ENCODE measurements at regions not wholly inside any gene's neighbourhood (a gene's known extent, or its start where the extent isn't known, plus 50 kb on each side); places are given as distances from the start of the nearest gene placed in this dataset.

- DNase-seq (ENCODE audit: low spot score) = no peak
Measured at GRCh38 chr3:83738202-83738601, 1220.6 kb upstream of the CADM2 start.

GRCh38 chr3:83740504-83740903 is 1218.3 kb upstream of the CADM2 start:
- DNase-seq (ENCODE audit: low spot score) = no peak

DNA sequence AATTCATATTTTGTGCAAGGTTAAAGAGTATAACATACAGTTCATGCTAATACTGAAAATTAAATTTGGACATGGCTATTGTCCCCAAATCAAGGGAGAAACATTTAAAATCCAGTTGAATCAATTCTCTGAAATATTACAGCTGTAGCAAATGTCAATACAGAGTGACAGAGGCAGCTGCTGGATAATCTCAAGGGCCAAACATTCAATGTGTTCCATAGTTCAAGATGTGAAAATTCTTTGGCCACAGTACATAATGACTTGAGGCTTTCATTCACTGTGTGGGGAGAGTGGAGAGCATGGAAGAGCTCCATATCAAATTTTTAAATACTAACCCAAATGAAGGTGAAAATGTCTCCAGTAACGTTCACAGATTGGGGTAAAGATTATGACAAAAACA is 1192.8 kb upstream of the CADM2 start:
- DNase-seq (ENCODE audit: low spot score) = no peak

DNA sequence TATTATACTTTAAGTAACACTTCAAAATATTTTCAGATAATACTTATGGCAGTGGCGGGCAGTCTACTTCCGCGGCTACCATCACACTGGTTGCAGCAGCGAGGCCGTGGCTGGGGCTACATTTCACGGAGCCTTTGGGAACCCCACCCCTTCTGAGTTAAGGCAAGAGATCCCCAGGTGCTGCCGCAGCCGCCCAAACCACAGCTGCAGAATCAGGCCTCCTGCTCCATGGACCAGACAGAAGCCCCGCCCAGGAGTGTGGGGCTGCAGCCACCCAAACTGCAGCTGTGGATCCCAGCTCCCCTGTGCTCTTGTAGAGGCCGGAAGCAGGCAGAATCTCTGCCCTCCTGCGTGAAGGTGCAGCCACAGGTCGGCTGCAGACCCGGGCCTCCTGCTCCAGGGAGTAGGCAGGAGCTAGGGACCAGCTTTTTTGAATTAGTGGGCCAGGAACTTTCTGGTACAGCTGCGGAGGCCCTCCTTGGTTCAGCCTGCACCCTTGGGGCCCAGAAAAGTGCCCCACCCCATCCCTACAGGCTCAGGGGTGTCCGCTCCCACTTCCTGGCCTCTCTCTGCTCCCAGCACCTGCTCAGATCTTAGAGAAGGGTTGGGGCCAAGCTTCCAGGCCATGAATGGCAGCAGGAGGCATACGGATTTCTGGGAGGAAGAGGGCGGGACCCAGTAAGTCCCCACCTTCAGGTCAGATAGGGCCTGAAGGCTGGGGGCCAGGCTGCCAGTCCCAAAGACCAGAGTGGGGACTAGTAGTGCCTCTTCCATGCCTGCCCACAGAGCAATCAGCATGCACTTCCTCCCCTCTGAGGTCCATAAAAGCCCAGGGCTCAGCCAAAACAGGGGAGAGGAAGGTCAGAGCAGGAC is 1188.8 kb upstream of the CADM2 start:
- no peak for DNase-seq (ENCODE audit: low spot score)

DNA sequence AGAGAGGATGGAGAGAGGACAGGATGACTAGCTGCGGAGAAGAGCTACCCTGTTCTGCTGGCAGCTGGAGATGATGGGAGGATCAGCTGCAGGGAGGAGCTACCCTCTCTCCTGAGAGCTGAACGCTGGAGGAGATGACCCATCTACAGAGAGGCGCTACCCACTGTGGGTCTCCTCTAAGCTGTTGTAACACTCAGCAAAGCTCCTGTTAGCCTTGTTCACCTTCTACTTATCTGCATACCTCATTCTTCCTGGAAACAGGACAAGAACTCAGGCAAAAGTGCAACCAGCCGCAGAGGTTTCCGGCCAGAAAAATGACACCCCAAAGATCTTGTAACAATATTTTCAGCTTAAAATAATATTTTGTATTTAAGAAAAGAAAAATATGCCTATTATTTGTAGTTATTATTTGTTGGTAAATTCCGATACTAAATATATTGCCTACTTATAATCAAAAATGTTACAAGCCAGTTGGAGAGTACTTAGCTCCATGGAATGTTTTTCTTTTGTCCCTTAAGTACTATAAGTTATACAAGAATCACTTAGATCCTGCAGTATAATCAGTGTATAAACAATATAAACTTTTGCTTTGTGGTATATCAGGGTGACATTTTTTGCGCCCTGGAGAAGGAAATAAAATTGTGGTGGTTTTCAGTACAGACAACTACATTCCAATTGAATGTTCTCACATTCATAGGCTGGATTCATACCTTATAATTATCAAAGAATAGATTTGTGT is 1188.0 kb upstream of the CADM2 start:
- DNase-seq (ENCODE audit: low spot score) = no peak

GRCh38 chr3:83802801-83803200 is 1156.0 kb upstream of the CADM2 start:
- no peak for DNase-seq (ENCODE audit: low spot score)

GRCh38 chr3:83807511-83807910 is 1151.3 kb upstream of the CADM2 start:
- DNase-seq (ENCODE audit: low spot score) = no peak

DNA sequence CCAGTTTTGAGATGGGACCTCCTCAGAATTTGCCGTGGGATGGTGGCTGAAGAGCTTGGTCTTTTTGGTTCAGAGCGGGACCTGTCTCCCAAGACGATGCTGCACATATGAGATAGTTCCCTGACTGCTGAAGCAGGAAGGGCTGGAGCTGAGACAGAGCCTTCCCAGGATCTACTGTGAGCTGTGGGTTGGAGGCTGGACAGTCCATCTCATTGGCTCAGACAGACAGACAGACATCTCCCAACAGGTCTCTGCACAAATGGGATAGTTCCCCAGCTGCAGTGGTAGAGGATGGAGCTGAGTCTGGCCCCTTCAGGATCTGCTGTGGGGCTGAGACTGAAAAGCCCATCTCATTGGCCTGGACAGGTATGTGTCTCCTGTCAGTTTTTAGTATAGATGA is 1145.6 kb upstream of the CADM2 start:
- DNase-seq (ENCODE audit: low spot score) = no peak

DNA sequence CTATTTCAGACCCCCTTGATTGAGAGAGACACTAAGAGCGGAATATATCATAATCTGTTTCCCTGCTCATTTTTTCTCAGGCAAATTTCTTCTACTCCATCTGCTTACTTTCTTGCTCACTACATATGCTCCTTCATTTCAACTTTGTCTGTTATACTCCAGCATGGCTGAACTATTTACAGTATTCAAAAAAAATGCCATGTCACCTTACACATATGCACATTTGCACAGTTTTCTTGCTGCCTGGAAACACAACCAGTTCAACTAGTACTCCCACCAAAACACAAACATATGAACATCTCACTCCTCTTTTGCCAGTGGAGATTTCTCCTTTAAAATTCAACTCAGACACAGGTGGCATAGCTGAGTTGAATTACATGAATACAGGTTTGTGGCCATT is 1142.1 kb upstream of the CADM2 start:
- no peak for DNase-seq (ENCODE audit: low spot score)

DNA sequence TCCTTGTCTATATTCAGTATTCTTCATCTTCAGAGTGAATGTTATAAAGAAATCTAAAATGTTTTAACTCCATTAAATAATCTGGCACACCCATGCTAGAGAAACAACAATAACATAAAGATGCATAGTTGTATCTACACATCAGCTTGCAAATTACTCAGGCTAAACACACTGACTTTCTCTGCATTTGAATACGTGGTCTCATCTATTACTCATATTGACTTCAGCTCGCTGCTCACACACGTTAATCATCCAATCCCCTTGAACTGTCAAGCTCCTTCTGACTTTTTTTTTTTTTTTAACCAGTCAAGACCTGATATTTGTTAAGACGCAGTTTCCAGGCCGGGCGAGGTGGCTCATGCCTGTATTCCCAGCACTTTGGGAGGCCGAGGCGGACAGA is 1137.3 kb upstream of the CADM2 start:
- DNase-seq (ENCODE audit: low spot score) = no peak

DNA sequence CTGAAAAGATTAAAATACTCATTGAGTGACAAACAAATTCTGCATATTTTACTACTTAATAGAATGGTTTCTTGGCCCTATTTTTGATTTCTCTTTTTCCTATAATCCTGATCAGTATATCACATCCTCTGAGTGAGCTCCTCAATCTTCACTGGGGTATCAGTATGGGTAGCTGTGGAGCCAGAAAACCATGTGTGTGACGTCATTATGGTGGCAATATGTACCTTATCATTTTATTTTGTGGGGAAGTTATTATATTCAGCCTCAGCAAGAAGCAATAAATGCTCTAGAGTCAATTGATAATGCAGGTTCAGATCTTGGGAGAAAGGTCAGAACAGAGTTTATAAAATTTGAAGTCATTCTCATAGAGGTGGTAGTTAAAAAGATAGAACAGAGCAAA is 1135.7 kb upstream of the CADM2 start:
- DNase-seq (ENCODE audit: low spot score) = no peak

DNA sequence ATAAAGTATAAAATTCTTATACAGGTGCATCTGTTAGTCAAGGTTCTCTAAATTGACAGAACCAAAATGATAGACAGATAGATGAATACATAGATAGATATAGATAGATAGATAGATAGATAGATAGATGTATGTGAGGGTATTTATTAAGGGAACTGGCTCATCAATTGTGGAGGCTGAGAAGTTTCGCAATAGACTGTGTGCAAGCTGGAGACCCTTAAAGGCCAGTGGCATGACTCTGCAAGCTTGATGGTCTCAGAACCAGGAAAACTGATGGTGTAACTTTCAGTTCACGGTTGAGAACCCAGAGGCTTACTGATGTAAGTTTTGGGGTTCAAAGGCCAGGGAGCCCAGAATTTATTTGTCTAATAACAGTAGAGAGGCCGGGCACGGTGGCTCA is 1123.7 kb upstream of the CADM2 start:
- no peak for DNase-seq (ENCODE audit: low spot score)

- no peak for DNase-seq (ENCODE audit: low spot score)
Measured at GRCh38 chr3:83842511-83842910, 1116.3 kb upstream of the CADM2 start.

GRCh38 chr3:83843716-83844115 is 1115.1 kb upstream of the CADM2 start:
- no peak for DNase-seq (ENCODE audit: low spot score)

DNA sequence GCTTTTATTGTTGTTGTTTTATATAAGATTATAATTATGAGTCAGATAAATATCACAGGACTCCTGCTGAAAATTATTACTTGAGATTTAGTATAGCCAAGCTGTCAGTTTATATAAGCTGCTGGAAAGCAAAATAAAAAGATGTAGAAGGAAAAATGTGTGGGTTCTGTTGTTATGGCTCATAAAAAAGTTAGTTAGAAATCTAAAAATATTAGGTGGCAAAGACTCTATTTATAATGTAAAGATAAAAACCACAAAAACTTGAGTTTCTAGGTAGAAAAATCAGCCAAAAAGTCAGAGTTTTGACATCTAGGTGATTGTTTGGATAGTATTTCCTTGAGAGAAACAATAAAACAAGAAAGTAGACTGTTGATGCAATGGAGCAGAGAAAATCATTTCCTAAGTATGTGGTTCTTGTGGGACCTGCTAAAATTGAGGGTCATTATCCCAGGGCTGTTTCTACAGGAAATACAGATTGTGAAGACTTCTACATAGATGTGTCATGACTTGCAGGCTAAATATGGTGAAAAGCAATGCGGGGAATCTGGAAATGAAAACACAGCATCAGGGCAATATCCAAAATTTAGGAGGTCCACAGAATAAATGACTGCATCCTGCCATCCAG is 1109.6 kb upstream of the CADM2 start:
- DNase-seq (ENCODE audit: low spot score) = no peak

DNA sequence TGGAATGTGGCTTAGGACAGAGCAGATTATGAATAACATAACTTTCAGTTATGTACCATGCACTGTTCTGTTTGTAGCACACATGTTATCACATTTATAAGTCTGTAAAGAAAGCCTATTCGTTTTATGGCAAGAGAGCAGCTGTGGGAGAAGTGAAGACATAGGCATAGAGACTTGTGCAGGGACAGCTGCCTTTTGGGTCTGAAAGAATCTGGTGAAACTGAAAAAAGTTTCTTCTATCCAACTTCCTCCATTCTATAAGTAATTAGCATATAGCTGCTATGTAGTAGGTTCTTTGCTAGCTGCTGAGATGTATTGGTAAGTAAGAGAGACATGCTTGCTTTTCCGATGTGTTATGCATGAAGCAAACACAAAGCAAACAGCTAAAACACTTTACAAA is 1095.4 kb upstream of the CADM2 start:
- DNase-seq (ENCODE audit: low spot score) = no peak

GRCh38 chr3:83868909-83869567 is 1089.8 kb upstream of the CADM2 start:
- DNase-seq (ENCODE audit: low spot score) = no peak

DNA sequence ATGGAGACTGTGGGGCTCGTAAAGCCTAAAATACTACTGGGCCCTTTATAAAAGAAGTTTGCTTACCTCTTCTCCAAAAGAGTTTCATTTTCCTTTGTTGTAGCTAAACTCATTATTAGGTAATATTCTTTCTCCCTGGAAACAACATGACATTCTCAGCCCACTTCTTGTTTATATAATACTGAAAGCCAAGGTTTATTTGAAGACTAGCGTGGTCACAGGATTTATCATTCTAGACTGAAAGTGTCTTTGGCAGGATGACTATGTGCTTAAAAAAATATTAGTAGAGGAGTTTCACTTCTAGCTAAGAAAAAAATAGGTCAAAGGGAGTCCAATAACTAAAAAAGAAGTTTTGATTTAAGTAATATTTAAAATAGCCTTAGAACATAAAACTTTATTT is 1085.2 kb upstream of the CADM2 start:
- no peak for DNase-seq (ENCODE audit: low spot score)

DNA sequence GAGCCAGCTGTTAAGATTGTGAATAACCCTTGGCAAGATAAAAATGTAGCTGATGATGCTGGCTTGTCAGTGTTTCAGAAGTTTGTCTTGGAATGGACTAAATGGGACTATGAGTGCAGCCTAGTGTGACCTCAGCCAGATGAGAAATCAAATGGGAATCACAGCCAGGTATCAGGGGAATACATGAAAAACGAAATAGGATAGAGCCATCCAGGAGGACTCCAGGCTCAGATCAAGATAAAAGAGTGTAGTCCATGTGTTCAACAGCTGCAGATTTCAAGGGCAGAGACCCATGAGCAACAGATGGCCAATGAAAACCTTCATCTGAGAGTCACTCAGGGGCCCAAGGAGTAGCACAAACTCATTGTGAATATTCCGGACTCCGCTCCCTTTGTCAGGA is 1080.9 kb upstream of the CADM2 start:
- DNase-seq (ENCODE audit: low spot score) = no peak

DNA sequence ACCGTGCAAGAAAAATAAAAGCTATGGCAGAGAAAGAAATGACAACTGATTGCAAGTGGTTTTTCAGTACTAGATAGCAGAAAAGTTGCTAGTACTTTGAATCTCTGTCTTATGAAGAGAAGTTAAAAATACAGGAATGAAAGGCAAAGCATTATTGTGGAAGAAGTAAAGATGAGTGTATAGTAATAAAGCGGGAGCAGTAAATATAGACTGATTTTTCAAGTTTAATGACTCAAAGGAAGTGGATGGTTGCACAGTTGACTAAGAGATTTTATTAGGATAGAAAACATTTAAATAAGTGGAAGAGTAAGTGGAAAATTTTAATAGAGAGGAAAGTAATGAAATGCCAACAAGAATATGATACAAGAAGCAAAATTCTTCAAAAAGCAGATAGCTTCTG is 1076.1 kb upstream of the CADM2 start:
- DNase-seq (ENCODE audit: low spot score) = no peak

- no peak for DNase-seq (ENCODE audit: low spot score)
Measured at GRCh38 chr3:83890039-83890762, 1068.6 kb upstream of the CADM2 start.

DNA sequence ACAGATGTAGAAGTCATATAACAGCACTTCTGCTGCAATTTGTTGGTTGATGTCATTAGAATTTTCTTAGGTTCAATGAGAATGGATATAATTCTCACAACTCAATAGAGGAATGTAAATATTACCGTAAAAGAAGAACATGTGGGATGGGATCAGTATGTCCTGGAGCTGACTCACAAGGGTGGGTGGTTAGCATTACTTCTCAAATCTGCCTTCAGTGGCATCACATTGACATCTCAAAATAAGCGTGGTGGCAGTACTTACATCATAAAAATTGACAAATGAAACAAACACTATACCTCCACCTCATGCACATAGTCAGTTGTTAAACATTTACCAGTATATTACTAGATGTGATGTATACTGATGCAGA is 1068.0 kb upstream of the CADM2 start:
- DNase-seq (ENCODE audit: low spot score) = no peak

All from cerebellar cortex (tissue), 1 donor.